GM21447 (cell line): ENCODE measurements at regions not wholly inside any gene's neighbourhood (a gene's known extent, or its start where the extent isn't known, plus 50 kb on each side); places are given as distances from the start of the nearest gene placed in this dataset.

Experiments used
- ATAC-seq: cut with Tn5 transposase; IDR thresholded peaks from one replicate; pipeline ENCODE4 v1.9.1; 2021; ENCODE audit not compliant: unreplicated experiment

GRCh38 chr1:94708299-94708685 lies 111.9 kb upstream of the SLC44A3 start:
- no peak for ATAC-seq

- ATAC-seq: no peak
Observed at GRCh38 chr1:94707321-94708298, 112.5 kb upstream of the SLC44A3 start.

GRCh38 chr1:94702442-94702815 lies 117.7 kb upstream of the SLC44A3 start:
- no peak for ATAC-seq

GRCh38 chr1:94701796-94702441 lies 118.2 kb upstream of the SLC44A3 start:
- ATAC-seq: no peak

- ATAC-seq: no peak
Observed at GRCh38 chr1:94698759-94699502, 121.2 kb upstream of the SLC44A3 start.

- ATAC-seq: no peak
Observed at GRCh38 chr1:94698356-94698755, 121.8 kb upstream of the SLC44A3 start.

GRCh38 chr1:94697839-94698238 lies 122.3 kb upstream of the SLC44A3 start:
- ATAC-seq: no peak

- no peak for ATAC-seq
Observed at GRCh38 chr1:94694226-94694915, 125.8 kb upstream of the SLC44A3 start.

GRCh38 chr1:94693435-94693834 lies 126.7 kb upstream of the SLC44A3 start:
- ATAC-seq: no peak

- no peak for ATAC-seq
Observed at GRCh38 chr1:94693029-94693428, 127.1 kb upstream of the SLC44A3 start.

- ATAC-seq: no peak
Observed at GRCh38 chr1:94688646-94689045, 131.5 kb upstream of the SLC44A3 start.

- no peak for ATAC-seq
Observed at GRCh38 chr1:94686882-94687281, 133.3 kb upstream of the SLC44A3 start.

GRCh38 chr1:94684690-94685250 lies 135.4 kb upstream of the SLC44A3 start:
- ATAC-seq: no peak

GRCh38 chr1:94683886-94684285 lies 136.3 kb upstream of the SLC44A3 start:
- ATAC-seq: no peak

GRCh38 chr1:94680039-94680377 lies 138.4 kb upstream of the F3 start:
- ATAC-seq: no peak

- ATAC-seq: no peak
Observed at GRCh38 chr1:94679332-94680038, 137.9 kb upstream of the F3 start.

- ATAC-seq: no peak
Observed at GRCh38 chr1:94678202-94678848, 136.8 kb upstream of the F3 start.

GRCh38 chr1:94677714-94678113 lies 136.2 kb upstream of the F3 start:
- no peak for ATAC-seq

- ATAC-seq: no peak
Observed at GRCh38 chr1:94677087-94677486, 135.5 kb upstream of the F3 start.

GRCh38 chr1:94676686-94677085 lies 135.1 kb upstream of the F3 start:
- ATAC-seq: no peak
